ENCODE measurements at regions not wholly inside any gene's neighbourhood (a gene's known extent, or its start where the extent isn't known, plus 50 kb on each side); places are given as distances from the start of the nearest gene placed in this dataset.
A peak's percentile ranks its signal among the peaks of the same experiment; 100 is the strongest.
"Not testable (repeated sequence)": the region's sequence is repeated elsewhere in the genome, so short reads cannot be mapped to it uniquely, and the experiment has no call there.

- DNase-seq: no peak
These were observed 281.7 kb upstream of the COL8A1 start for GRCh38 chr3:99356696-99357095.

GRCh38 chr3:99355465-99355864 is 282.9 kb upstream of the COL8A1 start:
- DNase-seq: no peak

GRCh38 chr3:99352811-99353210 is 285.6 kb upstream of the COL8A1 start:
- no peak for DNase-seq

- DNase-seq: no peak
These were observed 287.3 kb upstream of the COL8A1 start for GRCh38 chr3:99351122-99351521.

GRCh38 chr3:99348451-99348850 is 289.9 kb upstream of the COL8A1 start:
- no peak for DNase-seq

- DNase-seq: no peak
These were observed 294.2 kb upstream of the COL8A1 start for GRCh38 chr3:99344216-99344615.

- DNase-seq: no peak
These were observed 296.0 kb upstream of the COL8A1 start for GRCh38 chr3:99342383-99342782.

GRCh38 chr3:99339222-99339621 is 299.2 kb upstream of the COL8A1 start:
- DNase-seq: no peak

- no peak for DNase-seq
These were observed 305.7 kb upstream of the COL8A1 start for GRCh38 chr3:99332718-99333117.

GRCh38 chr3:99332276-99332675 is 306.1 kb upstream of the COL8A1 start:
- DNase-seq: no peak

- DNase-seq: no peak
These were observed 307.4 kb upstream of the COL8A1 start for GRCh38 chr3:99330924-99331532.

GRCh38 chr3:99330281-99330680 is 308.1 kb upstream of the COL8A1 start:
- peak; percentile 9 for DNase-seq

- no peak for DNase-seq
These were observed 313.0 kb upstream of the COL8A1 start for GRCh38 chr3:99325402-99325801.

GRCh38 chr3:99324636-99325203 is 313.7 kb upstream of the COL8A1 start:
- DNase-seq: no peak

- DNase-seq: no peak
These were observed 314.5 kb upstream of the COL8A1 start for GRCh38 chr3:99323940-99324339.

GRCh38 chr3:99322551-99322950 is 315.8 kb upstream of the COL8A1 start:
- DNase-seq: no peak

GRCh38 chr3:99321261-99321660 is 317.1 kb upstream of the COL8A1 start:
- DNase-seq: no peak

- DNase-seq: no peak
These were observed 318.4 kb upstream of the COL8A1 start for GRCh38 chr3:99319961-99320360.

- DNase-seq: no peak
These were observed 318.9 kb upstream of the COL8A1 start for GRCh38 chr3:99319450-99319849.

GRCh38 chr3:99317201-99317600 is 321.2 kb upstream of the COL8A1 start:
- no peak for DNase-seq

GRCh38 chr3:99315896-99316295 is 322.5 kb upstream of the COL8A1 start:
- DNase-seq: no peak

- DNase-seq: no peak
These were observed 324.9 kb upstream of the COL8A1 start for GRCh38 chr3:99313485-99313884.

- DNase-seq: no peak
These were observed 339.7 kb upstream of the COL8A1 start for GRCh38 chr3:99298661-99299060.

- DNase-seq: no peak
These were observed 342.6 kb upstream of the COL8A1 start for GRCh38 chr3:99295836-99296235.

- DNase-seq: not testable (repeated sequence)
These were observed 344.3 kb upstream of the COL8A1 start for GRCh38 chr3:99294092-99294491.
